Prostate gland (tissue), 2 donors: ENCODE measurements at regions not wholly inside any gene's neighbourhood (a gene's known extent, or its start where the extent isn't known, plus 50 kb on each side); places are given as distances from the start of the nearest gene placed in this dataset.

Experiments
- DNase-seq: peaks from one replicate; pipeline ENCODE4 v3.0.0-alpha.2; 2019; ENCODE audit warnings: low spot score
- H3K27ac ChIP-seq, 2 donors: fragments of 200-600 bp; sonication (generic); 2 replicates each; pipeline ENCODE4 v1.5.1; 2017 to 2019
- H3K27me3 ChIP-seq: fragments of 200-600 bp; sonication (generic); replicated peaks from 2 replicates; pipeline ENCODE4 v1.5.1; 2019; ENCODE audit not compliant: insufficient read depth
- H3K36me3 ChIP-seq, 2 donors: fragments of 200-600 bp; sonication (generic); 1 replicate in 1 of 2; 2 replicates in 1 of 2; pipeline versions ENCODE4 v1.5.1 to v1.8.1; 2017 to 2019
- H3K4me1 ChIP-seq: fragments of 200-600 bp; sonication (generic); replicated peaks from 2 replicates; pipeline ENCODE4 v1.5.1; 2019
- H3K4me3 ChIP-seq, 2 donors: fragments of 200-600 bp; sonication (generic); 2 replicates each; pipeline ENCODE4 v1.5.1; 2017 to 2019
- H3K9me3 ChIP-seq: fragments of 200-600 bp; sonication (generic); 2 replicates; pipeline ENCODE4 v1.5.1; 2017
- CTCF ChIP-seq, 4 experiments: fragments of 200-600 bp in 2 of 4; fragments of 450-650 bp in 2 of 4; sonication (generic) in 2 of 4; IDR thresholded peaks; 1 replicate in 3 of 4; 2 replicates in 1 of 4; pipeline ENCODE4 v1.5.1; 2016 to 2019; ENCODE audit warnings: antibody characterized with exemption in 4 of 4, mild to moderate bottlenecking in 2 of 4, moderate library complexity in 2 of 4
- POLR2A ChIP-seq: fragments of 450-650 bp; IDR thresholded peaks from one replicate; pipeline ENCODE4 v1.6.1; 2016; ENCODE audit warnings: antibody characterized with exemption, mild to moderate bottlenecking
- POLR2AphosphoS5 ChIP-seq: sonication (generic); formaldehyde crosslinking; IDR thresholded peaks from one replicate; pipeline ENCODE4 v1.6.1; 2017; ENCODE audit warnings: antibody characterized with exemption
- WGBS: methylation state at CpG from one replicate; pipeline ENCODE4 v1.1.5; 2018; 5-methylcytosine and 5-hydroxymethylcytosine counted together
- intact Hi-C: fragments of 100-400 bp; cut with DNase I; formaldehyde crosslinking; loops from one replicate; pipeline ENCODE4 v1.14.2; 2022

GRCh38 chr3:62986061-62986460 lies 110.8 kb upstream of the CADPS start:
- DNase-seq = no peak

DNA sequence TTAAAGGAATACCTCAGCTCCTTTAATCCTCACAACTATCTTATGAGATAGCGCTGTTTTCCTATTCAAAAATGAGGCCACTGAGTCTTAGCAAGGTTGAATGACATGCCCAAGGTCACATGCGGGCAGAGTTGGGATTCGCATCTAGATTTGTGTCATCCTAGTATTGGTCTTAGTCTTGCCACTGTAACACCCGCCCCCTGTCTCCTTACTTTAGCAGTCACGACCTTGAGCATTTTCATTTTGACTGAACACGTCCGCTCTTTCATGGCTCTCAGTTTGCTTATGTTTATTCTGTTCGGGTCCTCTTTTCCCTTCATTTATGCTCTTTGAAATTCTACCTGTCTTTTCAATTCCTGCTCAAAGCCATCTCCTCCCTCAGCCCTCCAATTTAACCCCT lies 112.5 kb upstream of the CADPS start:
- no peak overlapping the region for H3K27ac ChIP-seq
- no peaks in the 10 kb centered on the region for H3K27me3 ChIP-seq
- H3K4me3 ChIP-seq = no peak overlapping the region
- DNase-seq = no peak
- no peaks in the 10 kb centered on the region for H3K4me1 ChIP-seq
- TF ChIP-seq POLR2A (no peak), CTCF (IDR thresholded peaks at IDR 0.05) (no peak), POLR2AphosphoS5 (no peak)
- intact Hi-C loops = no loop called here
- no peaks in the 10 kb centered on the region for H3K36me3 ChIP-seq
- H3K9me3 ChIP-seq = no peaks in the 10 kb centered on the region
- 84% methylated on average over 8 of the region's 8 CpGs for WGBS

More at GRCh38 chr3:62986061-62986460, 110.8 kb upstream of the CADPS start:
- Histone ChIP-seq H3K9me3 (no peaks in the 10 kb centered on the region), H3K4me3 (no peak overlapping the region), H3K27ac (no peak overlapping the region), H3K27me3 (no peaks in the 10 kb centered on the region), H3K36me3 (no peaks in the 10 kb centered on the region), H3K4me1 (no peaks in the 10 kb centered on the region)
- TF ChIP-seq CTCF (IDR thresholded peaks at IDR 0.05) (no peak), POLR2AphosphoS5 (no peak), POLR2A (no peak)
- intact Hi-C loops = no loop called here
- WGBS = 73% methylated on average over 1 of the region's 1 CpG

DNA sequence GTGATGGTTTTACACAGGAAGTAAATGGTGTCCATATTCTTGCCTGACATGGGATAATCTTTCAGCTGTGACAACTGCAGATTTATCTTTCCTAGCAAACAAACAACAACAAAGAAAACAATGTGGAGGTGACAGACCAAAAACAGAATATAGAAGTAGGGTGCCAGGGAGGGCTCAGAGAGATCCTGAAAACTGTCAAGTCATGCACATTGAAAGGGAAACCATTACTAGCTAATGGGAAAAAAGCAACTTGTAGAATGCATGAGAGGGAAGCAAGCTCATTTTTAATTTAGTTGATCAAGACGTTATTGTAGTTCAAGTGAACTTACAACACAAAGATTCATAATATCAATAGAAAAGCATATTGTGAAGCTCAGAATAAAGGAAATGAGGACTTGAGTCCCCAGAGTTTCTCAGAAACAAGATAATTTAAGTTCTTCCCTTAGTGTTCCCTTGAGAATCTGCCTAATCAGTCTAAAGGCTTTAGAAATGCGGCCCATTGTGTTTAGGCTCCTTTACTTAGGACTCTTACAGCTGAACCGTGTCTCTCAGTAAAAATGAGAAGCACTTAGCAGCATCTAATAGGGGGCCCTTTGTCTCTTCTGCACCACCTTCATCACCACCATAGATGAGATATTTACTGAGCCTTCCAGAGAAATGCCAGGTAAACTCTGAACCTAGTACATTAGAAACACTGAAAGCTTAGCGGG lies 115.6 kb upstream of the CADPS start:
- no peak for DNase-seq
- no peaks in the 10 kb centered on the region for H3K4me1 ChIP-seq
- H3K27me3 ChIP-seq = no peaks in the 10 kb centered on the region
- H3K4me3 ChIP-seq = no peak overlapping the region
- no peaks in the 10 kb centered on the region for H3K9me3 ChIP-seq
- intact Hi-C loops = no loop called here
- WGBS = 55% methylated on average over 4 of the region's 4 CpGs
- TF ChIP-seq POLR2A = no peak
- no peak for TF ChIP-seq CTCF (IDR thresholded peaks at IDR 0.05)
- TF ChIP-seq POLR2AphosphoS5 = no peak
- H3K27ac ChIP-seq = no peak overlapping the region
- no peaks in the 10 kb centered on the region for H3K36me3 ChIP-seq

GRCh38 chr3:62992520-62992919 lies 117.3 kb upstream of the CADPS start:
- WGBS = 54% methylated on average over 1 of the region's 1 CpG

More at GRCh38 chr3:62992520-62992919, 117.3 kb upstream of the CADPS start:
- Histone ChIP-seq H3K36me3 (no peaks in the 10 kb centered on the region), H3K9me3 (no peaks in the 10 kb centered on the region), H3K4me3 (no peak overlapping the region), H3K27me3 (no peaks in the 10 kb centered on the region), H3K27ac (no peak overlapping the region), H3K4me1 (no peaks in the 10 kb centered on the region)
- DNase-seq = no peak
- TF ChIP-seq POLR2AphosphoS5 (no peak), POLR2A (no peak), CTCF (IDR thresholded peaks at IDR 0.05) (no peak)
- intact Hi-C loops = no loop called here
